HepG2 (cell line): ENCODE measurements at regions not wholly inside any gene's neighbourhood (a gene's known extent, or its start where the extent isn't known, plus 50 kb on each side); places are given as distances from the start of the nearest gene placed in this dataset.

Source experiments
- ATAC-seq: fragments of 200-7000 bp; cut with Tn5 transposase; 3 replicates; pipeline ENCODE4 v1.9.1; 2020; ENCODE audit warnings: mild to moderate bottlenecking, moderate library complexity
- BruUV-seq: library from RNA; stranded (reverse); fragments of 400-500 nt; replicated peaks from 2 replicates; lab custom pipeline; 2021; lab: Mats Ljungman, UMichigan
- CTCF ChIA-PET: fragments of 300-600 bp; formaldehyde crosslinking; extraction: SDS; loops from one replicate; lab custom pipeline; 2021; ENCODE audit warnings: low total read pairs, inconsistent platforms, low intra/inter-chr PET ratio; lab: Yijun Ruan, JAX
- POLR2A ChIA-PET: fragments of 350-600 bp; sonication (Branson Sonifier 250); formaldehyde crosslinking; loops from one replicate; lab custom pipeline; 2020; ENCODE audit warnings: antibody characterized with exemption, inconsistent platforms; lab: Yijun Ruan, JAX
- DNase-seq: peaks from one replicate; pipeline ENCODE4 v3.0.0-alpha.2; 2015; ENCODE audit warnings: low spot score
- FAIRE-seq: peaks from 3 replicates; lab custom pipeline; 2011; peaks lifted over from hg19 to GRCh38; lab: Jason Lieb, UNC
- H2AFZ ChIP-seq: one replicate; pipeline ENCODE4 v1.6.1; 2011; ENCODE audit warnings: low read length, inconsistent platforms
- H3K27ac ChIP-seq: fragments of 300-600 bp; 3 replicates; pipeline ENCODE4 v1.8.0; 2011; ENCODE audit warnings: mixed run types, mild to moderate bottlenecking, mixed read lengths, low read length, inconsistent platforms; ENCODE audit not compliant: insufficient read depth; ENCODE audit errors: extremely low read length
- H3K27me3 ChIP-seq, 2 experiments: fragments of 200-600 bp in 1 of 2; 2 replicates in 1 of 2; 3 replicates in 1 of 2; pipeline versions ENCODE4 v1.6.0 to v1.8.0; 2011; ENCODE audit warnings: low read length in 2 of 2, mild to moderate bottlenecking in 2 of 2, moderate library complexity in 2 of 2, inconsistent platforms in 1 of 2; ENCODE audit not compliant: insufficient read depth in 2 of 2, control insufficient read depth in 1 of 2
- H3K36me3 ChIP-seq, 2 experiments: fragments of 200-600 bp in 1 of 2; replicated peaks in 1 of 2; 2 replicates in 1 of 2; 3 replicates in 1 of 2; pipeline versions ENCODE4 v1.5.1 to v1.8.0; 2011; ENCODE audit warnings: low read length in 2 of 2, inconsistent platforms in 1 of 2; ENCODE audit not compliant: insufficient read depth in 2 of 2, control insufficient read depth in 1 of 2
- H3K4me1 ChIP-seq: 2 replicates; pipeline ENCODE4 v1.5.1; 2012; ENCODE audit warnings: low read length, inconsistent platforms; ENCODE audit not compliant: insufficient read depth
- H3K4me2 ChIP-seq: 2 replicates; pipeline ENCODE4 v1.6.0; 2011; ENCODE audit warnings: low read depth, low read length, inconsistent platforms
- H3K4me3 ChIP-seq, 3 experiments: fragments of 200-600 bp in 1 of 3; sonication (generic), shearing (Covaris generic) in 1 of 3; replicated peaks in 1 of 3; 2 replicates each; pipeline ENCODE4 v1.5.1; 2011 to 2016; ENCODE audit warnings: low read length in 3 of 3, inconsistent platforms in 2 of 3, low read depth in 2 of 3, mild to moderate bottlenecking in 2 of 3, control low read depth in 1 of 3, mixed read lengths in 1 of 3; ENCODE audit not compliant: insufficient read depth in 1 of 3
- H3K79me2 ChIP-seq: one replicate; pipeline ENCODE4 v1.6.1; 2011; ENCODE audit warnings: low read length, inconsistent platforms; ENCODE audit not compliant: insufficient read depth
- H3K9ac ChIP-seq: 2 replicates; pipeline ENCODE4 v1.6.0; 2011; ENCODE audit warnings: mild to moderate bottlenecking, low read depth, low read length, inconsistent platforms; ENCODE audit not compliant: insufficient read depth
- H3K9me3 ChIP-seq: 2 replicates; pipeline ENCODE4 v1.5.1; 2012; ENCODE audit warnings: mild to moderate bottlenecking, low read length
- H4K20me1 ChIP-seq: 2 replicates; pipeline ENCODE4 v1.6.0; 2011; ENCODE audit warnings: inconsistent platforms, mild to moderate bottlenecking, low read length, moderate library complexity; ENCODE audit not compliant: insufficient read depth
- BCLAF1 ChIP-seq: fragments of 450-650 bp; IDR thresholded peaks from 2 replicates; pipeline ENCODE4 v1.6.1; 2017; ENCODE audit warnings: mild to moderate bottlenecking
- BRCA1 ChIP-seq: sonication (generic); formaldehyde crosslinking; IDR thresholded peaks from 2 replicates; pipeline ENCODE4 v1.4.0; 2020; ENCODE audit warnings: missing genetic modification reagents
- GTF3A ChIP-seq: sonication (generic); formaldehyde crosslinking; conservative IDR thresholded peaks from 2 replicates; pipeline ENCODE4 v1.4.0; 2020; ENCODE audit warnings: mild to moderate bottlenecking, missing genetic modification reagents
- HBP1 ChIP-seq: IDR thresholded peaks from 2 replicates; pipeline ENCODE4 v1.6.1; 2016; ENCODE audit warnings: low read depth, control low read depth
- MAF1 ChIP-seq: sonication (generic); formaldehyde crosslinking; IDR thresholded peaks from 2 replicates; pipeline ENCODE4 v1.5.0; 2020; ENCODE audit warnings: missing genetic modification reagents, borderline replicate concordance
- MAFG ChIP-seq: sonication (generic); formaldehyde crosslinking; IDR thresholded peaks from 2 replicates; pipeline ENCODE4 v1.5.1; 2020; ENCODE audit warnings: mild to moderate bottlenecking, missing genetic modification reagents
- MTA3 ChIP-seq: sonication (generic); formaldehyde crosslinking; IDR thresholded peaks from 2 replicates; pipeline ENCODE4 v1.4.0; 2020; ENCODE audit warnings: missing genetic modification reagents
- SMC3 ChIP-seq: IDR thresholded peaks from 2 replicates; pipeline ENCODE4 v1.6.1; 2011; ENCODE audit warnings: low read length, improper control_type of control experiment
- ZNF17 ChIP-seq: sonication (generic); formaldehyde crosslinking; IDR thresholded peaks from 2 replicates; pipeline ENCODE4 v1.5.0; 2020; ENCODE audit warnings: mild to moderate bottlenecking, missing genetic modification reagents
- ZNF562 ChIP-seq: sonication (generic); formaldehyde crosslinking; IDR thresholded peaks from 2 replicates; pipeline ENCODE4 v1.8.0; 2022; ENCODE audit warnings: missing genetic modification reagents, borderline replicate concordance
- ZNF629 ChIP-seq: sonication (generic); formaldehyde crosslinking; conservative IDR thresholded peaks from 2 replicates; pipeline ENCODE4 v1.5.0; 2020; ENCODE audit warnings: missing genetic modification reagents
- ZNF704 ChIP-seq: sonication (generic); formaldehyde crosslinking; IDR thresholded peaks from 2 replicates; pipeline ENCODE4 v1.8.1; 2023; ENCODE audit warnings: mild to moderate bottlenecking, inconsistent platforms, moderate library complexity, missing genetic modification reagents, borderline replicate concordance
- ZNF747 ChIP-seq: sonication (generic); formaldehyde crosslinking; IDR thresholded peaks from 2 replicates; pipeline ENCODE4 v1.8.1; 2023; ENCODE audit warnings: missing genetic modification reagents, mild to moderate bottlenecking, borderline replicate concordance
- WGBS: methylation state at CpG from one replicate; pipeline ENCODE4 v1.1.6; 2017; ENCODE audit warnings: low lambda C conversion rate; 5-methylcytosine and 5-hydroxymethylcytosine counted together
- in situ Hi-C: cut with HindIII; loops from 2 replicates; pipeline ENCODE4 v1.10.0; 2017; ENCODE audit warnings: low pct_unique_long_range_greater_than_20kb; ENCODE audit not compliant: extremely low pct_ligation_motif_present
- intact Hi-C: fragments of 100-400 bp; cut with micrococcal nuclease; formaldehyde crosslinking; loops from one replicate; pipeline ENCODE4 v1.10.0; 2022; ENCODE audit not compliant: unreplicated experiment
- TF ChIP-seq, protein P1 (sequence below): sonication (generic); formaldehyde crosslinking; IDR thresholded peaks from 2 replicates; pipeline ENCODE4 v1.9.0; 2022; ENCODE audit warnings: missing genetic modification reagents, mild to moderate bottlenecking, borderline replicate concordance
- TF ChIP-seq, protein P2 (sequence below): sonication (generic); formaldehyde crosslinking; IDR thresholded peaks from 2 replicates; pipeline ENCODE4 v1.4.0; 2020; ENCODE audit warnings: missing genetic modification reagents, borderline replicate concordance

DNA sequence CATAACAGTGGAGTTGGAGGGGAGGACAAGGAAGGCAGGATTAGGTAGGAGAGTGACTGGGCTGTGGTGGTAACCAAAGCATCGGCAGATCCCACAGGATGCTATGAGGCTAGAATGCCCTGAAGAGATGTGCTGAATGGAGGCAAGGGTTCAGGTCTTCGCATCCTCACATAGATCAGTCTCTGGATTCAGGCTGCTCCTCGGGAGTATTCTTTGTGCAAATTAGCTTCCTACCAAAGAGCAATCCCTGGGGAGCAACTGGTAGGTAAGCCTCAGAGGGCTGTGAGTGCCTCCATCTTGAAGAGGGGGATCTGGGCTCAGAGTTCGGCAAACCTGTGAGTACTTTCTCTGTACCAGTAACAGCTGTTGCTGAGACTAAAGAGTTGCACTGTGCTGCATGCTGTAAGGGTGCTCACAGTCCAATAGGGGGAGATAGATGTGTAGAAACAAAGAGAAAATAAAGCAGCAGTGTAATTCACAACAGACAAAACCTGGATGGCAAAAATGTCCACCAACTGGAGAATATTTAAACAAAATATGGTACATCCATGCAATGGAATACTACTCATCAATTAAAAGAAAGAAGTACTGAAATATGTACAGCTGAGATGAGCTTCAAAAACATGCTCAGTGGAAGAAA is 322.4 kb upstream of the DEPDC1 start:
- WGBS, result 32% methylated on average over 3 of the region's 4 CpGs
- TF ChIP-seq ZNF17 (CRISPR knock-in tag) (no peak), MAFG (no peak), MTA3 (CRISPR knock-in tag) (no peak), ZNF704 (no peak), ZNF747 (CRISPR knock-in tag) (no peak), BRCA1 (CRISPR knock-in tag) (no peak), HBP1 (CRISPR knock-in tag) (no peak), GTF3A (CRISPR knock-in tag) (no peak), SMC3 (no peak), ZNF562 (no peak), MAF1 (CRISPR knock-in tag) (no peak), BCLAF1 (no peak), ZNF629 (CRISPR knock-in tag) (no peak)
- TF ChIP-seq, protein P1, sequence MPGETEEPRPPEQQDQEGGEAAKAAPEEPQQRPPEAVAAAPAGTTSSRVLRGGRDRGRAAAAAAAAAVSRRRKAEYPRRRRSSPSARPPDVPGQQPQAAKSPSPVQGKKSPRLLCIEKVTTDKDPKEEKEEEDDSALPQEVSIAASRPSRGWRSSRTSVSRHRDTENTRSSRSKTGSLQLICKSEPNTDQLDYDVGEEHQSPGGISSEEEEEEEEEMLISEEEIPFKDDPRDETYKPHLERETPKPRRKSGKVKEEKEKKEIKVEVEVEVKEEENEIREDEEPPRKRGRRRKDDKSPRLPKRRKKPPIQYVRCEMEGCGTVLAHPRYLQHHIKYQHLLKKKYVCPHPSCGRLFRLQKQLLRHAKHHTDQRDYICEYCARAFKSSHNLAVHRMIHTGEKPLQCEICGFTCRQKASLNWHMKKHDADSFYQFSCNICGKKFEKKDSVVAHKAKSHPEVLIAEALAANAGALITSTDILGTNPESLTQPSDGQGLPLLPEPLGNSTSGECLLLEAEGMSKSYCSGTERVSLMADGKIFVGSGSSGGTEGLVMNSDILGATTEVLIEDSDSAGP (CRISPR knock-in tag), result no peak
- TF ChIP-seq, protein P2, sequence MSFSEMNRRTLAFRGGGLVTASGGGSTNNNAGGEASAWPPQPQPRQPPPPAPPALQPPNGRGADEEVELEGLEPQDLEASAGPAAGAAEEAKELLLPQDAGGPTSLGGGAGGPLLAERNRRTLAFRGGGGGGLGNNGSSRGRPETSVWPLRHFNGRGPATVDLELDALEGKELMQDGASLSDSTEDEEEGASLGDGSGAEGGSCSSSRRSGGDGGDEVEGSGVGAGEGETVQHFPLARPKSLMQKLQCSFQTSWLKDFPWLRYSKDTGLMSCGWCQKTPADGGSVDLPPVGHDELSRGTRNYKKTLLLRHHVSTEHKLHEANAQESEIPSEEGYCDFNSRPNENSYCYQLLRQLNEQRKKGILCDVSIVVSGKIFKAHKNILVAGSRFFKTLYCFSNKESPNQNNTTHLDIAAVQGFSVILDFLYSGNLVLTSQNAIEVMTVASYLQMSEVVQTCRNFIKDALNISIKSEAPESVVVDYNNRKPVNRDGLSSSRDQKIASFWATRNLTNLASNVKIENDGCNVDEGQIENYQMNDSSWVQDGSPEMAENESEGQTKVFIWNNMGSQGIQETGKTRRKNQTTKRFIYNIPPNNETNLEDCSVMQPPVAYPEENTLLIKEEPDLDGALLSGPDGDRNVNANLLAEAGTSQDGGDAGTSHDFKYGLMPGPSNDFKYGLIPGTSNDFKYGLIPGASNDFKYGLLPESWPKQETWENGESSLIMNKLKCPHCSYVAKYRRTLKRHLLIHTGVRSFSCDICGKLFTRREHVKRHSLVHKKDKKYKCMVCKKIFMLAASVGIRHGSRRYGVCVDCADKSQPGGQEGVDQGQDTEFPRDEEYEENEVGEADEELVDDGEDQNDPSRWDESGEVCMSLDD (CRISPR knock-in tag), result no peak
- no TSS peak for BruUV-seq
- H3K4me2 ChIP-seq, result no peak overlapping the region
- intact Hi-C loops (no loop called here), in situ Hi-C loops (no loop called here)
- no peaks in the 10 kb centered on the region for H3K36me3 ChIP-seq
- no peak overlapping the region for H3K9ac ChIP-seq
- ATAC-seq, result 0 out of 3 replicates have a peak, but pooled peaks have one; percentile 29
- POLR2A ChIA-PET, result no interaction called here
- no peaks in the 10 kb centered on the region for H3K27me3 ChIP-seq
- DNase-seq, result no peak
- FAIRE-seq, result no peak
- no peak overlapping the region for H3K27ac ChIP-seq
- H3K4me1 ChIP-seq, result no peaks in the 10 kb centered on the region
- no peaks in the 10 kb centered on the region for H3K79me2 ChIP-seq
- no peak overlapping the region for H2AFZ ChIP-seq
- CTCF ChIA-PET, result no interaction called here
- no peak overlapping the region for H3K4me3 ChIP-seq
- H4K20me1 ChIP-seq, result no peaks in the 10 kb centered on the region
- peaks cover 73% of the 10 kb centered on the region for H3K9me3 ChIP-seq
